NCI-H510A (cell line): ENCODE measurements at regions not wholly inside any gene's neighbourhood (a gene's known extent, or its start where the extent isn't known, plus 50 kb on each side); places are given as distances from the start of the nearest gene placed in this dataset.

ENCODE experiments used
- DNase-seq: peaks from one replicate; lab custom pipeline; 2025; lab: John Stamatoyannopoulos, UW

- DNase-seq, result no peak
These were observed 143.4 kb downstream of the C11orf91 start for GRCh38 chr11:33557201-33557600.

- no peak for DNase-seq
These were observed 146.4 kb downstream of the C11orf91 start for GRCh38 chr11:33554219-33554618.

GRCh38 chr11:33553486-33553885 is 147.1 kb downstream of the C11orf91 start:
- DNase-seq, result no peak

- DNase-seq, result no peak
These were observed 147.9 kb downstream of the C11orf91 start for GRCh38 chr11:33552756-33553155.

- DNase-seq, result no peak
These were observed 149.6 kb downstream of the C11orf91 start for GRCh38 chr11:33551051-33551450.

GRCh38 chr11:33549483-33549882 is 151.1 kb downstream of the C11orf91 start:
- DNase-seq, result no peak

- DNase-seq, result no peak
These were observed 154.7 kb downstream of the C11orf91 start for GRCh38 chr11:33545931-33546330.

- DNase-seq, result no peak
These were observed 155.8 kb downstream of the C11orf91 start for GRCh38 chr11:33544593-33545373.

- no peak for DNase-seq
These were observed 156.8 kb downstream of the C11orf91 start for GRCh38 chr11:33543823-33544222.

GRCh38 chr11:33542921-33543320 is 157.7 kb downstream of the C11orf91 start:
- no peak for DNase-seq

- DNase-seq, result no peak
These were observed 159.4 kb downstream of the C11orf91 start for GRCh38 chr11:33540946-33541915.

GRCh38 chr11:33540427-33540826 is 160.2 kb downstream of the C11orf91 start:
- DNase-seq, result no peak

GRCh38 chr11:33539751-33540150 is 160.9 kb downstream of the C11orf91 start:
- no peak for DNase-seq

GRCh38 chr11:33538726-33539125 is 161.9 kb downstream of the C11orf91 start:
- no peak for DNase-seq

- DNase-seq, result no peak
These were observed 164.4 kb downstream of the C11orf91 start for GRCh38 chr11:33536178-33536577.

- no peak for DNase-seq
These were observed 166.1 kb downstream of the C11orf91 start for GRCh38 chr11:33534575-33534974.

GRCh38 chr11:33533386-33534052 is 167.1 kb downstream of the C11orf91 start:
- DNase-seq, result no peak

- DNase-seq, result no peak
These were observed 167.8 kb downstream of the C11orf91 start for GRCh38 chr11:33532720-33533385.

GRCh38 chr11:33532257-33532656 is 168.4 kb downstream of the C11orf91 start:
- no peak for DNase-seq

- DNase-seq, result no peak
These were observed 168.9 kb downstream of the C11orf91 start for GRCh38 chr11:33531743-33532181.

GRCh38 chr11:33530815-33531214 is 169.8 kb downstream of the C11orf91 start:
- DNase-seq, result no peak

- no peak for DNase-seq
These were observed 171.2 kb downstream of the C11orf91 start for GRCh38 chr11:33529461-33529860.
